K562 (cell line): ENCODE measurements at regions not wholly inside any gene's neighbourhood (a gene's known extent, or its start where the extent isn't known, plus 50 kb on each side); places are given as distances from the start of the nearest gene placed in this dataset.

Source experiments
- CHD2 ChIP-seq: IDR thresholded peaks from 2 replicates; pipeline ENCODE4 v1.6.1; 2011; ENCODE audit warnings: low read depth, low read length
- CTCF ChIP-seq, 3 experiments: IDR thresholded peaks in 2 of 3; conservative IDR thresholded peaks in 1 of 3; 2 replicates each; pipeline ENCODE4 v1.5.1; 2011 to 2012; ENCODE audit warnings: low read length in 3 of 3, mild to moderate bottlenecking in 3 of 3, control low read depth in 2 of 3, improper control_type of control experiment in 1 of 3, inconsistent platforms in 1 of 3, low read depth in 1 of 3, mixed read lengths in 1 of 3, moderate library complexity in 1 of 3; ENCODE audit not compliant: insufficient read depth in 2 of 3
- NFYB ChIP-seq: IDR thresholded peaks from 2 replicates; pipeline ENCODE4 v1.6.1; 2011; ENCODE audit warnings: mild to moderate bottlenecking, moderate library complexity; ENCODE audit not compliant: insufficient read length; ENCODE audit errors: extremely low read depth
- ZNF407 ChIP-seq: fragments of 450-650 bp; IDR thresholded peaks from 2 replicates; pipeline ENCODE4 v1.6.1; 2016; ENCODE audit warnings: low read depth

- TF ChIP-seq ZNF407, result no peak
- no peak for TF ChIP-seq CTCF (IDR thresholded peaks at IDR 0.05 in 2 of 3, conservative IDR thresholded peaks at IDR 0.05 in 1 of 3; ENCODE audit: insufficient read depth in 2 of 3, low read depth in 1 of 3, low read length in 3 of 3)
- no peak for TF ChIP-seq NFYB
- no peak for TF ChIP-seq CHD2
These were observed 92.2 kb downstream of the DYRK2 start for GRCh38 chr12:67740711-67741110.
